OCI-LY7 (cell line): ENCODE measurements at regions not wholly inside any gene's neighbourhood (a gene's known extent, or its start where the extent isn't known, plus 50 kb on each side); places are given as distances from the start of the nearest gene placed in this dataset.

ENCODE experiments used
- EZH2phosphoT487 ChIP-seq: fragments of 200-600 bp; sonication (generic); IDR thresholded peaks from 2 replicates; pipeline ENCODE4 v1.6.1; 2018; ENCODE audit warnings: low read depth, borderline replicate concordance, mild to moderate bottlenecking, mixed run types, antibody characterized with exemption, low read length, moderate library complexity, mixed read lengths
- TF ChIP-seq, protein P1 (sequence below): fragments of 200-600 bp; sonication (generic); conservative IDR thresholded peaks from 2 replicates; pipeline ENCODE4 v1.5.1; 2014; ENCODE audit warnings: mild to moderate bottlenecking, antibody characterized with exemption, low read length, moderate library complexity, mixed read lengths

DNA sequence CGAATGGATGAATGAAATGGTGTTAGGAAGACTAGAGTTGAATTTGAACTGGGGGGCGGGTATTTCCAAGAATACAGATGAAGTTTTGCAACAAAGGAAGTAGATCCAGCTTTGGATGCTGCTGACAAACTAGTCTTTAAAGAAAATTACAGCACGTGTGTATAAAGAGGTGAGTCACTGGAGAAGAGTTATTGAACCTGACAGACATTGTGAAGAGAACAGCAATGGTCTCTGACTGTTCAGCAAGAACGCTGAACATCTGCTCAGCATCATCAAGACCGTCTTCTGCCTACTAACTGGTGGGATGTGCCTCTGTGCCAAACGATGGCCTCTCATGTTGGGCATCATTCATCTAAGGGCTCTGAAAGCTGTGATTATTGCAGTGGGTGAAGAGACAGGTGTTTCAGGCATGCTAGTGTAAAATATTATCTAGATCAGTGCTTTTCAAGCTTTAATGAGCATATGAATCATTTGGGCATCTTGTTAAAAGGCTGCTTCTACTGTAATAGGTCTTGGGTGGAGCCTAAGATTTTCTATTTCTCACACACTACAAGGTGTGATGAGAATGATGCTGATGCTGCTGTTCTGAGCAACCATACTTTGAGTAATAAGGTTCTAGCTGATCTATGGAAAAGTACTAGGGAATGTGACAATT is 291.3 kb downstream of the PTEN start:
- TF ChIP-seq, protein P1, sequence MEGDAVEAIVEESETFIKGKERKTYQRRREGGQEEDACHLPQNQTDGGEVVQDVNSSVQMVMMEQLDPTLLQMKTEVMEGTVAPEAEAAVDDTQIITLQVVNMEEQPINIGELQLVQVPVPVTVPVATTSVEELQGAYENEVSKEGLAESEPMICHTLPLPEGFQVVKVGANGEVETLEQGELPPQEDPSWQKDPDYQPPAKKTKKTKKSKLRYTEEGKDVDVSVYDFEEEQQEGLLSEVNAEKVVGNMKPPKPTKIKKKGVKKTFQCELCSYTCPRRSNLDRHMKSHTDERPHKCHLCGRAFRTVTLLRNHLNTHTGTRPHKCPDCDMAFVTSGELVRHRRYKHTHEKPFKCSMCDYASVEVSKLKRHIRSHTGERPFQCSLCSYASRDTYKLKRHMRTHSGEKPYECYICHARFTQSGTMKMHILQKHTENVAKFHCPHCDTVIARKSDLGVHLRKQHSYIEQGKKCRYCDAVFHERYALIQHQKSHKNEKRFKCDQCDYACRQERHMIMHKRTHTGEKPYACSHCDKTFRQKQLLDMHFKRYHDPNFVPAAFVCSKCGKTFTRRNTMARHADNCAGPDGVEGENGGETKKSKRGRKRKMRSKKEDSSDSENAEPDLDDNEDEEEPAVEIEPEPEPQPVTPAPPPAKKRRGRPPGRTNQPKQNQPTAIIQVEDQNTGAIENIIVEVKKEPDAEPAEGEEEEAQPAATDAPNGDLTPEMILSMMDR: no peak
- no peak for TF ChIP-seq EZH2phosphoT487
